Sigmoid colon (tissue), 6 donors: ENCODE measurements at regions not wholly inside any gene's neighbourhood (a gene's known extent, or its start where the extent isn't known, plus 50 kb on each side); places are given as distances from the start of the nearest gene placed in this dataset.

ENCODE experiments used
- DNase-seq: peaks from one replicate; pipeline ENCODE4 v3.0.0-alpha.2; 2019
- H3K27ac ChIP-seq, 4 donors: fragments of 200-600 bp; sonication (generic); one replicate each; pipeline ENCODE4 v1.5.1; 2016 to 2019; ENCODE audit warnings: mild to moderate bottlenecking in 1 of 4
- H3K27me3 ChIP-seq, 3 donors: fragments of 200-600 bp; sonication (generic); one replicate each; pipeline ENCODE4 v1.5.1; 2019; ENCODE audit warnings: mild to moderate bottlenecking in 1 of 3
- H3K36me3 ChIP-seq, 4 donors: fragments of 200-600 bp; sonication (generic); one replicate each; pipeline ENCODE4 v1.5.1; 2016 to 2019
- H3K4me1 ChIP-seq, 4 donors: fragments of 200-600 bp; sonication (generic); one replicate each; pipeline ENCODE4 v1.5.1; 2017 to 2019
- H3K4me3 ChIP-seq, 4 donors: fragments of 200-600 bp; sonication (generic); one replicate each; pipeline ENCODE4 v1.5.1; 2017 to 2019; ENCODE audit warnings: mild to moderate bottlenecking in 2 of 4, moderate library complexity in 1 of 4
- H3K9me3 ChIP-seq, 4 donors: fragments of 200-600 bp in 3 of 4; sonication (generic) in 3 of 4; one replicate each; pipeline versions ENCODE4 v1.5.1 to v1.6.1; 2013 to 2019
- EP300 ChIP-seq, 4 donors: sonication (generic); formaldehyde crosslinking; IDR thresholded peaks; one replicate each; pipeline ENCODE4 v1.6.1; 2017; ENCODE audit warnings: antibody characterized with exemption in 4 of 4
- POLR2A ChIP-seq, 2 donors: fragments of 450-650 bp; IDR thresholded peaks; one replicate each; pipeline ENCODE4 v1.6.1; 2016; ENCODE audit warnings: antibody characterized with exemption in 2 of 2, mild to moderate bottlenecking in 2 of 2, moderate library complexity in 2 of 2
- POLR2AphosphoS5 ChIP-seq, 4 donors: sonication (generic); formaldehyde crosslinking; IDR thresholded peaks; one replicate each; pipeline ENCODE4 v1.6.1; 2017; ENCODE audit warnings: antibody characterized with exemption in 4 of 4
- WGBS, 2 donors: extraction: QIAGEN DNeasy Blood & Tissue Kit; methylation state at CpG; one replicate each; pipeline ENCODE4 v1.1.7; 2013; 5-methylcytosine and 5-hydroxymethylcytosine counted together
- intact Hi-C: fragments of 100-400 bp; cut with DNase I; formaldehyde crosslinking; loops from one replicate; pipeline ENCODE4 v1.15.1; 2023
- TF ChIP-seq, protein P1 (sequence below), 4 experiments: fragments of 450-650 bp in 3 of 4; fragments of 200-600 bp in 1 of 4; IDR thresholded peaks; one replicate each; pipeline ENCODE4 v1.5.1; 2016 to 2019; ENCODE audit warnings: antibody characterized with exemption in 4 of 4, mild to moderate bottlenecking in 3 of 4, moderate library complexity in 2 of 4
- donor health status: healthy with polysubstance abuse.
- donor health status: healthy.

DNA sequence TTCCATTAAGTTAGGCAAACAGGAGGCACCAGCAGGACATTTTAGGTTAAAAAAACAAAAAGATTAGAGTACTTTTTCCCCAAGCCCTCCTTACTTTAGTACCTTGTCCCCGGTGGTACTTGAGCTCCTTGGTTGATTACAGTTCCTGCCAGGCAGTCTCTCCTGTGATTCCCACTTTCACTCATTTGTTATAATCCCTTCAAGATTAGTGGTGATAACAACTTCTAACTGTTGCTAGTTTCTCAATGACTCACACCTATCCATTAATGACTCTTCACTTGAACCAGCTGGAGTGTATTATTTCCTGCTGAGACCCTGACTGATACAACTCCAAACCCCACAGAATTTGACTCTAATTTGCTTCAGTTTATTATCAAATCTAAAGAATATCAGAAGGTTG lies 765.0 kb upstream of the DIAPH2 start:
- 67 to 68% methylated on average over 1 of the region's 1 CpG for WGBS, 2 donors
- DNase-seq: no peak
- no peak overlapping the region for H3K27ac ChIP-seq
- H3K4me3 ChIP-seq: no peak overlapping the region
- TF ChIP-seq POLR2A (IDR thresholded peaks at IDR 0.05) (no peak), EP300 (IDR thresholded peaks at IDR 0.05) (no peak), POLR2AphosphoS5 (IDR thresholded peaks at IDR 0.05) (no peak)
- TF ChIP-seq, protein P1, sequence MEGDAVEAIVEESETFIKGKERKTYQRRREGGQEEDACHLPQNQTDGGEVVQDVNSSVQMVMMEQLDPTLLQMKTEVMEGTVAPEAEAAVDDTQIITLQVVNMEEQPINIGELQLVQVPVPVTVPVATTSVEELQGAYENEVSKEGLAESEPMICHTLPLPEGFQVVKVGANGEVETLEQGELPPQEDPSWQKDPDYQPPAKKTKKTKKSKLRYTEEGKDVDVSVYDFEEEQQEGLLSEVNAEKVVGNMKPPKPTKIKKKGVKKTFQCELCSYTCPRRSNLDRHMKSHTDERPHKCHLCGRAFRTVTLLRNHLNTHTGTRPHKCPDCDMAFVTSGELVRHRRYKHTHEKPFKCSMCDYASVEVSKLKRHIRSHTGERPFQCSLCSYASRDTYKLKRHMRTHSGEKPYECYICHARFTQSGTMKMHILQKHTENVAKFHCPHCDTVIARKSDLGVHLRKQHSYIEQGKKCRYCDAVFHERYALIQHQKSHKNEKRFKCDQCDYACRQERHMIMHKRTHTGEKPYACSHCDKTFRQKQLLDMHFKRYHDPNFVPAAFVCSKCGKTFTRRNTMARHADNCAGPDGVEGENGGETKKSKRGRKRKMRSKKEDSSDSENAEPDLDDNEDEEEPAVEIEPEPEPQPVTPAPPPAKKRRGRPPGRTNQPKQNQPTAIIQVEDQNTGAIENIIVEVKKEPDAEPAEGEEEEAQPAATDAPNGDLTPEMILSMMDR (IDR thresholded peaks at IDR 0.05): no peak
- no peaks in the 10 kb centered on the region for H3K27me3 ChIP-seq
- H3K4me1 ChIP-seq: no peaks in the 10 kb centered on the region
- H3K36me3 ChIP-seq: no peaks in the 10 kb centered on the region
- no peaks in the 10 kb centered on the region for H3K9me3 ChIP-seq
- intact Hi-C loops: no loop called here

DNA sequence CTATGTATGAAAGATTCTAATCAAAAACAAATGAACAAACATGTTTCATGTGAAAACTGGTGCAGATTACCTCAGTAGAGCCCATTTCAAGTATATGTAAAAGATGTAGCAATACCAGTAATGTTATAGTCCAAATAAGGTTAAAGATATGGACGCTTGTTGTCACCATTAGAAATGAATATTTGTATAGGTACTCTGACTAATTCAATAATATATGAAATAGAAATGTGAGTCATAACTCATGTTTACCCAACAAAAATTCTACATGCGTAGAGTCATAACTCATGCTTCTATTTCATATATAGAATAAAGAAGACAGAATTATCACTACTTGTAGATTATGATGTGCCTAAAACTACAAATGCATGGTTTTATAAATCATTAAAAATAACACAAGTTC lies 739.1 kb upstream of the DIAPH2 start:
- intact Hi-C loops: no loop called here

DNA sequence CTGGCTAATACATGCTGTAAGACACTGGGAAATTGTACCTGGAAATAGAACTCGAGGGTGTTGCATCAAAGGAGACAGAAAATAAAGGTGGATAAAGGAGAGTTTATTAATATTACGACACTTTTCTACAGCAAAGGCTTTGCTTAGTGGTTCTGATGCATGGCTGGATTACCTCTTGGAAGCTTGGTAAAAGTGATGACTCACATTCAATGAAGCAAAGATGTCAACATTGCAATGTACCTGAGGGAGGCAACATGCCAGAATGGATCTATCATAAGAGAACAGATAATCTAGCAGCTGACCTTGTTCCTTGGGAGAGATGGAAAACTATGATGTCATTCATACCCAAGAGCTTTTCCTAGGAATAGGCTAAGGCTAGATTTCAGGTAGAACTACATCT lies 735.1 kb upstream of the DIAPH2 start:
- Histone ChIP-seq H3K36me3 (no peaks in the 10 kb centered on the region), H3K9me3 (no peaks in the 10 kb centered on the region), H3K4me3 (no peak overlapping the region), H3K27ac (no peak overlapping the region), H3K4me1 (no peaks in the 10 kb centered on the region), H3K27me3 (no peaks in the 10 kb centered on the region)
- TF ChIP-seq POLR2A (IDR thresholded peaks at IDR 0.05) (no peak), POLR2AphosphoS5 (IDR thresholded peaks at IDR 0.05) (no peak), EP300 (IDR thresholded peaks at IDR 0.05) (no peak)
- TF ChIP-seq, protein P1 (IDR thresholded peaks at IDR 0.05): no peak
- 67 to 68% methylated on average over 2 of the region's 2 CpGs for WGBS, 2 donors
- intact Hi-C loops: no loop called here
- no peak for DNase-seq

More for the DNA sequence above, 739.1 kb upstream of the DIAPH2 start:
- H3K9me3 ChIP-seq: no peaks in the 10 kb centered on the region
- no peaks in the 10 kb centered on the region for H3K27me3 ChIP-seq
- no peaks in the 10 kb centered on the region for H3K36me3 ChIP-seq
- 89 to 90% methylated on average over 2 of the region's 2 CpGs for WGBS, 2 donors
- H3K27ac ChIP-seq: no peak overlapping the region
- TF ChIP-seq, protein P1 (IDR thresholded peaks at IDR 0.05): no peak
- TF ChIP-seq POLR2AphosphoS5 (IDR thresholded peaks at IDR 0.05) (no peak), EP300 (IDR thresholded peaks at IDR 0.05) (no peak), POLR2A (IDR thresholded peaks at IDR 0.05) (no peak)
- H3K4me1 ChIP-seq: no peaks in the 10 kb centered on the region
- H3K4me3 ChIP-seq: no peak overlapping the region
- DNase-seq: no peak

DNA sequence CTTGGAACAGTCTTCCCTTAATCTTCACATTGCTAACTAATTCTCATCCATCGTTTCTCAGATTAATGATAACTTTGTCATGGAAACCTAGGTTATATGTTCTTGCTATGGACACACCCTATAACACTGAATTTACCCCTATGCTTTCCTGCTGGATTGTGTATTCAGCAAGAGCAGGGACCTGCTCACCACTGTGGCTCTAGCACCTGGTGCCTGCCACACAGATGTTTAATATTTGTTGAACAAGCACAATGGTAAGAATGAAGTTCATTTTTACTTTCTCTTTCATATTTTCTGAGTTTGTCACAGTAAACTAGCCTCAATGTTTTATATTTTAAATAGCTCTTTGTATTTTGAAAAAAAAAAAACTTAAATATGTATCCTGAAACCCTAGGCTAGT lies 734.0 kb upstream of the DIAPH2 start:
- Histone ChIP-seq H3K4me1 (no peaks in the 10 kb centered on the region), H3K4me3 (no peak overlapping the region), H3K27me3 (no peaks in the 10 kb centered on the region), H3K36me3 (no peaks in the 10 kb centered on the region), H3K27ac (no peak overlapping the region), H3K9me3 (no peaks in the 10 kb centered on the region)
- DNase-seq: no peak
- TF ChIP-seq POLR2A (IDR thresholded peaks at IDR 0.05) (no peak), POLR2AphosphoS5 (IDR thresholded peaks at IDR 0.05) (no peak), EP300 (IDR thresholded peaks at IDR 0.05) (no peak)
- TF ChIP-seq, protein P1 (IDR thresholded peaks at IDR 0.05): no peak
- WGBS, 2 donors: 38 to 69% methylated on average over 1 of the region's 1 CpG
- intact Hi-C loops: no loop called here

DNA sequence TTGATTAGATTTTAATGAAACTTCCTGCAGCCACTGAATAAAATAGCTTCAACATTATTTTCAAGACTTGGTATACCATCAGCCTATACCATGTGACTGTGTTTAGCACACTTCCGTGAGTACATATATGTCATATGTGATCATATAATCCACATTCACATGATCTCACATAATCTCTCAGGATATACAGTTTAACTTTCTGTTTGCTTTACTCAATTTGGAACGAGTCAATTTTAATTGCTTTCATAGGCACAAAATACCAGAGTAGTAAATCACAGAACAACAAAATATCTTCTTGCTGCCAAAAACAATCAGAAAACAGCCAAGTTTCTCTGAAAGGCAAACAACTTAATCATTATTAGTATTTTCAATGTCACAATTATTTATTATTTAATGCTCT lies 731.1 kb upstream of the DIAPH2 start:
- 52 to 68% methylated on average over 2 of the region's 2 CpGs for WGBS, 2 donors
- H3K36me3 ChIP-seq: no peaks in the 10 kb centered on the region
- H3K27me3 ChIP-seq: no peaks in the 10 kb centered on the region
- H3K27ac ChIP-seq: no peak overlapping the region
- intact Hi-C loops: no loop called here
- no peak overlapping the region for H3K4me3 ChIP-seq
- no peaks in the 10 kb centered on the region for H3K4me1 ChIP-seq
- TF ChIP-seq, protein P1 (IDR thresholded peaks at IDR 0.05): no peak
- TF ChIP-seq EP300 (IDR thresholded peaks at IDR 0.05) (no peak), POLR2AphosphoS5 (IDR thresholded peaks at IDR 0.05) (no peak), POLR2A (IDR thresholded peaks at IDR 0.05) (no peak)
- DNase-seq: no peak
- no peaks in the 10 kb centered on the region for H3K9me3 ChIP-seq
